ENCODE measurements at regions not wholly inside any gene's neighbourhood (a gene's known extent, or its start where the extent isn't known, plus 50 kb on each side); places are given as distances from the start of the nearest gene placed in this dataset.

GRCh38 chr6:43984442-43985321 lies 142.6 kb downstream of the MRPL14 start:
- no peak overlapping the region for H3K4me3 ChIP-seq (ENCODE audit: low read length)
- DNase-seq (ENCODE audit: low read depth) = no peak
- no peak for TF ChIP-seq CTCF (IDR thresholded peaks at IDR 0.05; ENCODE audit: insufficient read depth, low read depth, low read length, missing control alignments)

DNA sequence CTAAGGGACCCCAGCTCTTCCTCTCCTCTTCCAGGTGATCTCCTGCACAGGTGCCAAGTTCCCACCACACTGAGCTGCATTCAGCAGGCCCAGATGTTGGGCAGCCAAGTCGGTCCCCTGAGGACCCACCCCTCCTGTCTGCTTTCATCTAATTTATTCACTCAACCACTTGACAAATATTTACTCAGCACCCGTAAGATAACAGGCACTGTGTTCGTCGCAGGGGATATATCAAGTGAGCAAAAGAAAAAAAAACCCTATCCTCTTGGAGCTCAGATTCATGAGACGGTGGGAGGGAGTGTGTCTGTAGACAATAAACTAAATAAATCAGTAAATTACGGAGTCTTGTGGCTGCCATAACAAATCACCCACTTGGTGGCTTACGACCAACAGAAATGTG lies 143.6 kb downstream of the MRPL14 start:
- DNase-seq (ENCODE audit: low read depth) = no peak
- no peak for TF ChIP-seq CTCF (IDR thresholded peaks at IDR 0.05; ENCODE audit: insufficient read depth, low read depth, low read length, missing control alignments)
- no peak overlapping the region for H3K4me3 ChIP-seq (ENCODE audit: low read length)

DNA sequence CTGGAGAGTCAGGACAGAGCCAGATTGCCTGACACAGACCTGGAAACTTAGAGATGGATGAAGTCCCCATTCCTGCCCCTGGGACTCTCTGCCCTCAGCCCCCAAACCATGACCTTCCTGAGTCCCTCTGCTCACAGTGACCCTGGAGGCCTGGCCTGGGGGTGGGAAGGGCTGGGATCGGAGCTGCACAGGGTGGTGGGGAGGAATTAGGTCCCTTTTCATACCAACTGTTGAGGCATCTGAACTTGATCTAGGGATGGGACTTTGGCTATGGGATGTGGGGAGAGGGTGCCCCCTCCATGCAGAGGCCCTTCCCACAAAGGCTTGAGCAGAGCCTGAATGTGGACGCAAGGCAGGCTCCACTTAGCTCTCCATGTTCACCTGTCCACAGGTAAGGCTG lies 144.1 kb downstream of the MRPL14 start:
- no peak for DNase-seq (ENCODE audit: low read depth)
- no peak for TF ChIP-seq CTCF (IDR thresholded peaks at IDR 0.05; ENCODE audit: insufficient read depth, low read depth, low read length, missing control alignments)
- no peak overlapping the region for H3K4me3 ChIP-seq (ENCODE audit: low read length)

DNA sequence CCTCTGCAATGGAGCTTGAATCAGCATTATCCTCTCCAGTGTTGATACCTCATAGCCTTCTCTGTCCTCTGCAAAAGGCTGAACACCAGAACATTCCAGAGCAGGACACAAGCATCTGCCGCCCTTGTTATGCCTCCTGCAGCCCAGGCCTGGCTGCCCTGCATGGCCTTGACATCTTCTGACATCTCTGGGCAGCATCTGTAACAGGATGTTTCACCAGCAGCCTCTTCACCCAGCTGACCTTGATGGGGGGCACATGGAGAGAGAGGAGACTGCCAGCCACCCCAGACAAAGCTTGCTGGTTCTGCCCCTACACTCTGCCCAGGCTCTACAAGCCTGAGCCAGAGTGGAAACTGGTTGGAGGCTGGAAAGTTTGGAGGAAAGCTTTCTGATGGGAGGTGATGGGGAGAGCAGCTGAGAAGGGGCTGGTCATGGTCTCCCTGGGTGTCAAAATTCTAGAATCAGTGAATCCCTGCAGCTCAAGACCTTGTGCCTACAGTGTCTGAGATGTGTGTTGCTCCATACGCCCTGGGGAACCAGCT lies 145.1 kb downstream of the MRPL14 start:
- no peak for DNase-seq (ENCODE audit: low read depth)
- TF ChIP-seq CTCF (IDR thresholded peaks at IDR 0.05; ENCODE audit: insufficient read depth, low read depth, low read length, missing control alignments) = no peak
- no peak overlapping the region for H3K4me3 ChIP-seq (ENCODE audit: low read length)

DNA sequence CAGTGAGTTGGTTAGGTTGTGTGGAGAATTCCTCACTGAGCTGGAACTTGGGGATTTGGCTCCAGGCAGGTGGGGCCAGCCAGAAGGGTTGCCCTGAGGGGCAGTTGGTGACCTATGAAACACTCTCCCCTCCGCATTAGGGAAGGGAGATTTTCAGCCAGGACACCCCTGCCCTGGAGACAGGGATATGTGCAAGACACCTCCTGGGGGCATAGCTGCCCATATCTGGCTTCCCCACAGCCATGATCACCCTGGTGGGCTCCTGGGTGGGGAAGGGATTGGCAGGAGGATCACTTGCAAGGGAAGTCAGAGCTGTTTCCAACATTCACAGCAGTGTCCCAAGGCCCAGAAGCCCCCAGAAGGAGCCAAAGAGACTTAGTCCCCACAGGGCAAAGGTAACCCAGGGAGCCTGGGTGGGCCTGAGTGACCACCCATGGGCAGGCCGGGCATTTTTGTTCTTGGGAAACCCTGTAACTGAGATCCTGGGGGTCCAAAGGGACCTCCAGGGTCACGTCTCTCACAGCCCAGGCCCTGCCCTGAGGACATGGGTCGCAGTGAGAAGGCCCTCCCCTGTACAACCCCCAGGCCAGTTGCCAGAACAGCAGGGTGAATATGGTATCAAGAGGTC lies 145.8 kb downstream of the MRPL14 start:
- no peak for TF ChIP-seq CTCF (IDR thresholded peaks at IDR 0.05; ENCODE audit: insufficient read depth, low read depth, low read length, missing control alignments)
- H3K4me3 ChIP-seq (ENCODE audit: low read length) = no peak overlapping the region
- no peak for DNase-seq (ENCODE audit: low read depth)

- no peak for DNase-seq (ENCODE audit: low read depth)
- no peak overlapping the region for H3K4me3 ChIP-seq (ENCODE audit: low read length)
- TF ChIP-seq CTCF (IDR thresholded peaks at IDR 0.05; ENCODE audit: insufficient read depth, low read depth, low read length, missing control alignments) = no peak
Observed at GRCh38 chr6:43980004-43980795, 147.1 kb downstream of the MRPL14 start.

All from epithelial cell of esophagus (primary cell).